ENCODE measurements at regions not wholly inside any gene's neighbourhood (a gene's known extent, or its start where the extent isn't known, plus 50 kb on each side); places are given as distances from the start of the nearest gene placed in this dataset.

DNA sequence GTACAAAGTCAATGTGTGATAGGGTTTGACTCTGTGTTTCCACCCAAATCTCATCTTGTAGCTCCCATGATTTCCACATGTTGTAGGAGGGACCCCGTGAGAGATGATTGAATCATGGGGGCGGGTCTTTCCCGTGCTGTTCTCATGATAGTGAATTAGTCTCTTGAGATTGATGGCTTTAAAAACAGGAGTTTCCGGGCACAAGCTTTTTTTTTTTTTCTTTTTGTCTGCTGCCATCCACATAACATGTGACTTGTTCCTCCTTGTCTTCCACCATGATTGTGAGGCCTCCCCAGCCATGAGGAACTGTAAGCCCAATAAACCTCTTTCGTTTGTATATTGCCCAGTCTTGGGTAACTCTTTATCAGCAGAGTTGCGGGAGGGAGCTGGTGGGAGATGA is 259.6 kb downstream of the TUSC7 start:
- TF ChIP-seq U2AF1 (optimal IDR thresholded peaks at IDR 0.05; ENCODE audit: low read depth, low read length), result no peak
- TF ChIP-seq, protein P1, sequence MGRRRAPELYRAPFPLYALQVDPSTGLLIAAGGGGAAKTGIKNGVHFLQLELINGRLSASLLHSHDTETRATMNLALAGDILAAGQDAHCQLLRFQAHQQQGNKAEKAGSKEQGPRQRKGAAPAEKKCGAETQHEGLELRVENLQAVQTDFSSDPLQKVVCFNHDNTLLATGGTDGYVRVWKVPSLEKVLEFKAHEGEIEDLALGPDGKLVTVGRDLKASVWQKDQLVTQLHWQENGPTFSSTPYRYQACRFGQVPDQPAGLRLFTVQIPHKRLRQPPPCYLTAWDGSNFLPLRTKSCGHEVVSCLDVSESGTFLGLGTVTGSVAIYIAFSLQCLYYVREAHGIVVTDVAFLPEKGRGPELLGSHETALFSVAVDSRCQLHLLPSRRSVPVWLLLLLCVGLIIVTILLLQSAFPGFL (CRISPR knock-in tag; IDR thresholded peaks at IDR 0.05), result no peak
- no peak for TF ChIP-seq NR2C2 (CRISPR knock-in tag; IDR thresholded peaks at IDR 0.05)
- no peak for TF ChIP-seq NR2C2 (tag; IDR thresholded peaks at IDR 0.05)
- TF ChIP-seq NELFE (IDR thresholded peaks at IDR 0.05; ENCODE audit: insufficient read depth, insufficient read length), result no peak
- no peak for TF ChIP-seq ESRRA (IDR thresholded peaks at IDR 0.05; ENCODE audit: borderline replicate concordance, low read depth)
- TF ChIP-seq, protein P2, sequence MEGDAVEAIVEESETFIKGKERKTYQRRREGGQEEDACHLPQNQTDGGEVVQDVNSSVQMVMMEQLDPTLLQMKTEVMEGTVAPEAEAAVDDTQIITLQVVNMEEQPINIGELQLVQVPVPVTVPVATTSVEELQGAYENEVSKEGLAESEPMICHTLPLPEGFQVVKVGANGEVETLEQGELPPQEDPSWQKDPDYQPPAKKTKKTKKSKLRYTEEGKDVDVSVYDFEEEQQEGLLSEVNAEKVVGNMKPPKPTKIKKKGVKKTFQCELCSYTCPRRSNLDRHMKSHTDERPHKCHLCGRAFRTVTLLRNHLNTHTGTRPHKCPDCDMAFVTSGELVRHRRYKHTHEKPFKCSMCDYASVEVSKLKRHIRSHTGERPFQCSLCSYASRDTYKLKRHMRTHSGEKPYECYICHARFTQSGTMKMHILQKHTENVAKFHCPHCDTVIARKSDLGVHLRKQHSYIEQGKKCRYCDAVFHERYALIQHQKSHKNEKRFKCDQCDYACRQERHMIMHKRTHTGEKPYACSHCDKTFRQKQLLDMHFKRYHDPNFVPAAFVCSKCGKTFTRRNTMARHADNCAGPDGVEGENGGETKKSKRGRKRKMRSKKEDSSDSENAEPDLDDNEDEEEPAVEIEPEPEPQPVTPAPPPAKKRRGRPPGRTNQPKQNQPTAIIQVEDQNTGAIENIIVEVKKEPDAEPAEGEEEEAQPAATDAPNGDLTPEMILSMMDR (IDR thresholded peaks at IDR 0.05 in 2 of 3, conservative IDR thresholded peaks at IDR 0.05 in 1 of 3; ENCODE audit: insufficient read depth in 2 of 3, low read depth in 1 of 3, low read length in 3 of 3), result no peak
- no peak for TF ChIP-seq MAZ (CRISPR knock-in tag; conservative IDR thresholded peaks at IDR 0.05 in 1 of 2, IDR thresholded peaks at IDR 0.05 in 1 of 2)
- TF ChIP-seq ZNF239 (CRISPR knock-in tag; IDR thresholded peaks at IDR 0.05), result no peak
- TF ChIP-seq POLR2AphosphoS5 (IDR thresholded peaks at IDR 0.05; ENCODE audit: control insufficient read depth, insufficient read depth, low read depth, low read length), result no peak
- TF ChIP-seq SIN3A (IDR thresholded peaks at IDR 0.05; ENCODE audit: borderline replicate concordance in 2 of 2, control insufficient read depth in 1 of 2, low read depth in 2 of 2, low read length in 2 of 2), result no peak
- TF ChIP-seq HNRNPK (IDR thresholded peaks at IDR 0.05; ENCODE audit: low read depth, low read length, poor library complexity, severe bottlenecking), result no peak
- no peak for TF ChIP-seq RFX1 (IDR thresholded peaks at IDR 0.05)

Data from K562 (cell line).